HG03175 (cell line): ENCODE measurements at regions not wholly inside any gene's neighbourhood (a gene's known extent, or its start where the extent isn't known, plus 50 kb on each side); places are given as distances from the start of the nearest gene placed in this dataset.
"Not testable (repeated sequence)": the region's sequence is repeated elsewhere in the genome, so short reads cannot be mapped to it uniquely, and the experiment has no call there.

Source experiments
- ATAC-seq: cut with Tn5 transposase; IDR thresholded peaks from one replicate; pipeline ENCODE4 v1.9.1; 2021; ENCODE audit warnings: mild to moderate bottlenecking, moderate library complexity; ENCODE audit not compliant: unreplicated experiment

DNA sequence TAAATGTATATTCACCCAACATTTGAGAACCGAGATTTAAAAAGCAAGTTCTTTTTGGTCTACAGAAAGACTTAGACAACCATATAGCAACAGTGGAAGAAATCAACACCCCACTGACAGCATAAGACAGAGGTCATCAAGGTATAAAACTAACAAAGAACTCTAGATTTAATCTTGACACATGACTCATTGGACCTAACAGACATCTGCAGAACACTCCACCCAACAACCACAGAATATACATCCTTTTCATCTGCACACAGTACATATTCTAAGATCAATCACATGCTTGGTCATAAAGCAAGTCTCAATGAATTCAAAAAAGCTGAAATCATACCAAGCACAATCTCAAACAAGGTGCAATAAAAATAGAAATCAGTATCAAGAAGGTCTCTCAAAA, 65.8 kb downstream of the SPIN4 start:
- no peak for ATAC-seq

DNA sequence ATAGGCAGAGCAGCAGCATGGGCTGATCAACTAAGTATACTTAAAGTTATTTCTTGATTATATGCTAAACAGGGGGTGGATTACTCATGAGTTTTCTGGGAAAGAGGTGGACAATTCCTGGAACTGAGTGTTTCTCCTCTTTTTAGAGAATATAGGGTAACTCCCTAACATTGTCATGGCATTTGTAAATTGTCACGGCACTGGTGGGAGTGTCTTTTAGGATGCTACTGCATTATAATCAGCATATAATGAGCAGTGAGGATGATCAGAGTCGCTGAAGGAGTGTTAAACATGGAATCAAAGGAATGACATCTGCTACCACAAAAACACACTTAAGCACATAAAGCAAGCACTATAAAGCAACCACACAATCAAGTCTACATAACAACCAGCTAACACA, 66.5 kb downstream of the SPIN4 start:
- ATAC-seq = no peak

DNA sequence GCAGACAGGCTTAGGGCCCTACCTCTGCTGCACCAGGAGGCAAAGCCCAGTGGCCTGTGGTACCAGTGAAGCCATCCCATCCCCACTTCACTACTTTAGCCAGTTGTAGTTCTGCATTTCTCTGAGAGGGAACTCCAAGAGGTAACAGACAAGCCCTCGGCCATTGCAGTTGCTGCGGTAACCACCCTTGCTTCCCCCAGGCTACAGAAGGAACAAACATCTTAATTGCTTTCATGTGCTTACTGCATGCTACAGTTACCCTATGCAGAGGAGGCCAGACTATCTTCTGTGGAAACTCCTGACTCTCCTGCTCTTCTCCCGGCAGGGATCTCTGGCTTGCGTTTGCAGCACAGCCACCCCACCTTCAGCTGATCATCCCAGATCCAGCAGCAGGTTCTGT, 67.8 kb downstream of the SPIN4 start:
- no peak for ATAC-seq

- no peak for ATAC-seq
These were observed 68.3 kb downstream of the SPIN4 start for GRCh38 chrX:63282828-63283227.

DNA sequence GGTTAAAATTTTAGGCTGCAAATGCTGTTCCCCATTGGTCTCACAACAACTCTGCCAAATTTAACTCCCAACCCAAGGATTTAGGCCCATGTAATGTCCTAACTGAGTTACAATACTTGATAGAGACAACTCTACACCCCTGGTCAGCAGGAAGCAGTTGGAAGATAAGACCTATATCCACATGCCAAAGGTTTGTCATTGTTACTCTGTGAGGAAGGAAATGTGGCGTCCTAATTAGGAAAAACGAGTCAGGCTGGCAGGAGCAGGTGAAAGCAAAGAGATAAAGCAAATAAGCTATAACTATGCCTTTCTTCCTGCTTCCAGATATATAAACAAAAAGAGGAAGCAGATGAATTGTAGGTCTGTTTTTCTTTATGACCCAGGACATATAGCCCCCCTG, 69.1 kb downstream of the SPIN4 start:
- ATAC-seq = no peak

- ATAC-seq = no peak
These were observed 69.7 kb downstream of the SPIN4 start for GRCh38 chrX:63281465-63281864.

DNA sequence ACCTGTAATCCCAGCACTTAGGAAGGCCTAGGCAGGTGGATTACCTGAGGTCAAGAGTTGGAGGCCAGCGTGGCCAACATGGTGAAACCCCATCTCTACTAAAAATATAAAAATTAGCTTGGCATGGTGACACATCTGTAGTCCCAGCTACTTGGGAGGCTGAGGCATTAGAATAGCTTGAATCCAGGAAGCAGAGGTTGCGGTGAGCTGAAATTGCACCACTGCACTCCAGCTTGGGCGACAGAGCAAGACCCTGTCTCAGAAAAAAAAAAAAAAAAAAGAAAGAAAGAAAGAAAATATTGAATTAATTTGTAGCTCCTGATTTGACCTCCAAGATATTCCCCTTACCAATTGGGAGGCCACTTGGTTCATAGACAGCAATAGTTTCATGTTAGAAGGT, 73.7 kb downstream of the SPIN4 start:
- not testable (repeated sequence) for ATAC-seq

DNA sequence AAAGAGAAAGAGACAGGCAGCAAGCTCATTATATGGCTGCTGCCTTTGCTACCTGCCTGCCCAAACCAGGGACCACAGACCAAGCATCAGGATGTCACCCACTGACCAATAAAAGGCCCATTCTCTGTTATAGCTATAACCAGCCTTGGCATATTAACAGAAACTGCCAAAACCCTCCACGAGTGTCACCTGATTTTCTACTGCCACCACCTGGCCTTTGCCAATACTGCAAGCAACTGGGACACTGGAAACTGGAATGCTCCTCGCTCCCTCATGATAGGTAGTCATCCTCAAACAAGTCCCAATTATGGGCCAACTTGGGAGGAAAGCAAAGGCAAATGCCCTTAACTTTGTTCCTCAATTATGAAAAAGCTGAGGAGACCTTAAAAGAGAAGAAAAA, 76.0 kb downstream of the SPIN4 start:
- peak; percentile 69 for ATAC-seq

DNA sequence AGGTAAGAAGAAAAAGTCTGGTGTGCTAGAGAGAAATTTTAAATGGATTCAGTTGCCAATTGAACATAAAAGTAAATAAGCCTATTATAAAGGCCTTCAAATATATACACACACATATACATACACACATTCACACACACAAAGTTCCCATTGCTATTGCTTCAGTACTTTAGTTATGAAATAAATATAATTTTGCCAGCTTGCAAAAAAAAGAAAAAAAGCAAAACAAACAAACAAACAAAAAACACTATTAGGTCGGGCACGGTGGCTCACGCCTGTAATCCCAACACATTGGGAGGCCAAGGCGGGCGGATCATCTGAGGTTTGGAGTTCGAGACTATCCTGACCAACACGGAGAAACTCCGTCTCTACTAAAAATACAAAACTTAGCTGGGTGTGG, 80.3 kb downstream of the SPIN4 start:
- ATAC-seq = no peak

- no peak for ATAC-seq
These were observed 93.0 kb downstream of the SPIN4 start for GRCh38 chrX:63258144-63258543.

GRCh38 chrX:63250253-63250868, 100.8 kb downstream of the SPIN4 start:
- ATAC-seq = peak; percentile 100

DNA sequence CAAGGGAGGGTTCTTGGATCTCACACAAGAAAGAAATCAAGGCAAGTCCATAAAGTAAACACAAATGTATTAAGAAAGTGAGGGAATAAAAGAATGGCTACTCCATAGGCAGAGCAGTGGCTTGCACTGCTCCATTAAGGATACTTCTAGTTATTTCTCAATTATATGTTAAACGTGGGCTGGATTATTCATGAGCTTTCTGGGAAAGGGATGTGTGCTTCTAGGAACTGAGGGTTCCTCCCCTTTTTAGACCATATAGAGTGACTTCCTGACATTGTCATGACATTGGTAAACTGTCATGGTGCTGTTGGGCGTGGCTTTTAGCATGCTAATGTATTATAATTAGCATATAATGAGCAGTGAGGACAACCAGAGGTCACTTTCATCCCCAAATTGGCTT, 108.4 kb downstream of the SPIN4 start:
- ATAC-seq = not testable (repeated sequence)

DNA sequence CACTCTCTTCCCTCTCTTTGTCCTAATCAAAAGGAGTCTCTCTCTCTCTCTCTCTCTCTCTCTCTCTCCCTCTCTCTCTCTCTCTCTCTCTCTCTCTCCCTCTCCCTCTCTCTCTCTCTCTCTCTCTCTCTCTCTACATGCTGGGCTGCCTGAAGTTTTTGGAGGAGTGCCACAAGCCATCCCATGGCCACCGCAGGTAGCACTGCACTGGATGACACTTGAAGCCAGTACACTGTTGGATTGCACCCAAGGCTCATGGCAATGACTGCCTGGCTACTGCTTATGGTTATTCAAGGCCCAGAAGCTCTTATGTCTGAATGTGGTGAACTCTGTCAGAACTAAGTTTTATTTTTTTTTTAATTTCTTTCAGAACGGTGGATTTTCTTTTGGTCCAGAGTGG, 115.2 kb downstream of the SPIN4 start:
- not testable (repeated sequence) for ATAC-seq

DNA sequence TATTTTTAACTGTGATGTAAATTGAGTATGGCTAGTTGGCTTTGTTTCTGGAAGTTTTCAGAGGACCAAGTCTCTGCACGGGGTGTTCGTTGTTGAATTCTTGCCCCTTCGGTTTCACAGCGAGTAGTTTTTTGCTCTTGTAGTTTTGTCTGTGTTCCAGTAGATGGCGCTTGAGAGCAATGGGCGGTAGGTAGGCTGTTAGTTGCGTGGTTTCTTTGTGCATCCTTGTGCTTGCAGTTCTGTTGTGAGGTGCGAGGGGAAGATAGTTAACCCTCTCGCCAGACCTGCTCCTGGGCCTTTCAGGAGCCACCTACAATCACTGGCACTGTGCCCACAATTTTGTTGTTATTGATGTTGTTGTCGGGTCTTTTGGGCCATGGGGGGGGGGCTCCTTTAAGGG, 118.1 kb downstream of the SPIN4 start:
- ATAC-seq = not testable (repeated sequence)

DNA sequence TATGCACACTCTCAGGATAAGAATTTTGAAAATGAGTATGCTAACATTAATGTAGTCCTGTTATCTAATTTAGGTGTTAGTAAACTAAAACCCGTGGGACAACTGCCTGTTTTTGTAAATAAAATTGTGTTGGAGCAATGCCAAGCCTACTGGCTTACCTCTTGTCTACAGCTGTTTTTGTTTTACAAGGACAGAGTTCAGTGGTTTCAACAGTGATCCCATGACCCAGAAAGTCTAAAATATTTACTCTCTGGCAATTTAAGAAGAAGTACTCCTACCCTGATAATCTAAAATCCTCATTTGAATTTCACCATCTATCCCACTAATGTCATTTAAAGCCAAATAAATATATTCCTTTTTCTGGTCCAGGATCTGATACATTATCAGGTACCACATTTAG, 132.9 kb downstream of the SPIN4 start:
- not testable (repeated sequence) for ATAC-seq

- not testable (repeated sequence) for ATAC-seq
These were observed 133.6 kb downstream of the SPIN4 start for GRCh38 chrX:63217549-63217948.

DNA sequence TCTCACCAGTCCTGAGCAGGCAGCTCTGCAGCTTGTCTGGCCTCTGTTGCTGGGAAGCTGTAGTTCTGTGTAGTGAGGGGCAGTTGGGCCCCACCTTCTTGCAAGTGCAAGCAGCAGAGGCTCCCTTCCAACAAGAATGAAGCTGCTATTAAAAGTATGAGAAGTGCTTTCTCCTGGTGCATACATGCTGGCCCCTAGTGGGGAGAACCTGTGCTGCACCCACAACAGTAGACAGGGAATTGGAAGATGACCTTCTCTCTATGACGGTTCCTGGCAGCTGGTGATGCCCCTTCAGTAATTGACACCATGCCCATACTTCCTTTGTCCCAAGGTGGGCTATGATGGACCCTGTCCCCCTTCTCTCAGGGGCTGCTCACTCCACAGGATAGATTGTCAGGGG, 141.5 kb downstream of the SPIN4 start:
- not testable (repeated sequence) for ATAC-seq

GRCh38 chrX:63209128-63209527, 142.0 kb downstream of the SPIN4 start:
- not testable (repeated sequence) for ATAC-seq

- not testable (repeated sequence) for ATAC-seq
These were observed 146.7 kb downstream of the SPIN4 start for GRCh38 chrX:63204266-63205074.

- not testable (repeated sequence) for ATAC-seq
These were observed 149.1 kb downstream of the SPIN4 start for GRCh38 chrX:63201987-63202386.

GRCh38 chrX:63198693-63199092, 152.4 kb downstream of the SPIN4 start:
- not testable (repeated sequence) for ATAC-seq

- not testable (repeated sequence) for ATAC-seq
These were observed 158.6 kb downstream of the SPIN4 start for GRCh38 chrX:63192366-63193041.
